ENCODE measurements at regions not wholly inside any gene's neighbourhood (a gene's known extent, or its start where the extent isn't known, plus 50 kb on each side); places are given as distances from the start of the nearest gene placed in this dataset.
"Not testable (repeated sequence)": the region's sequence is repeated elsewhere in the genome, so short reads cannot be mapped to it uniquely, and the experiment has no call there.

DNA sequence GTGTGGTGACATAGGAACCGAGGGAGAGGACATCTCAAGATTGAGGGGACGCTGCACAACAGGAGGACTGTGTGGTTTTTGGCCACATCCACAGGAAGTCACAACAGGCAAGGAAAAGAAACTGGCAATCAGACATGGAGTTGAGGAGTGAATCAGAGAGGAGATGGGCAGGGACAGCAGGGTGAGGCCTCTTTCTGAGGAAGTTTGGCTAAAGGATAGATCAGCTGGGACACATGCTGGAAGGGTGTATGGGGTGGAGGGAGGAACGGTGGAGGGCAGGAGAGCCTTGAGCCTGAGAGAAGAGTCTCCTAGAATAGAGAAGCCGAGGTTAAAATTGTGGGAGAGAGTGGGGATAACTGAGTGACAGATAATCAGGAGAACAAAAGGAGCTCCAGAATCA, 75.1 kb upstream of the CIDEA start:
- ATAC-seq; in situ Hi-C loops (cut with MboI); H3K9me1 ChIP-seq (ENCODE audit: control insufficient read depth, insufficient read depth, low read length); H4K20me1 ChIP-seq (replicated peaks; ENCODE audit: control insufficient read depth, insufficient read depth, low read length); H3K4me2 ChIP-seq (ENCODE audit: insufficient read depth, low read length); H2AFZ ChIP-seq (ENCODE audit: low read depth, low read length); intact Hi-C loops (cut with micrococcal nuclease); H3K9ac ChIP-seq (ENCODE audit: insufficient read depth in 1 of 2, low read depth in 2 of 2, low read length in 2 of 2); BruUV-seq (replicated peaks); CTCF ChIA-PET (ENCODE audit: low intra/inter-chr PET ratio); H3K4me1 ChIP-seq (replicated peaks in 1 of 2; ENCODE audit: control insufficient read depth in 2 of 2, insufficient read depth in 2 of 2, low read length in 2 of 2); H3K27me3 ChIP-seq (ENCODE audit: control insufficient read depth in 2 of 2, insufficient read depth in 2 of 2, low read length in 2 of 2); H3K36me3 ChIP-seq (ENCODE audit: control insufficient read depth, insufficient read depth, low read length); H3K79me2 ChIP-seq (ENCODE audit: control insufficient read depth, insufficient read depth, low read length); H3K9me3 ChIP-seq (replicated peaks; ENCODE audit: control insufficient read depth, insufficient read depth, low read depth, low read length); H3K4me3 ChIP-seq; POLR2A ChIA-PET; FAIRE-seq; H3K27ac ChIP-seq (ENCODE audit: extremely low read depth, low read depth, low read length); DNase-seq (ENCODE audit: extremely low read depth in 1 of 4, low spot score in 3 of 4): not testable (repeated sequence)
- no CpG with 5 or more reads among the region's 4 CpGs for WGBS (ENCODE audit: insufficient coverage, low coverage, missing lambda C conversion rate)

DNA sequence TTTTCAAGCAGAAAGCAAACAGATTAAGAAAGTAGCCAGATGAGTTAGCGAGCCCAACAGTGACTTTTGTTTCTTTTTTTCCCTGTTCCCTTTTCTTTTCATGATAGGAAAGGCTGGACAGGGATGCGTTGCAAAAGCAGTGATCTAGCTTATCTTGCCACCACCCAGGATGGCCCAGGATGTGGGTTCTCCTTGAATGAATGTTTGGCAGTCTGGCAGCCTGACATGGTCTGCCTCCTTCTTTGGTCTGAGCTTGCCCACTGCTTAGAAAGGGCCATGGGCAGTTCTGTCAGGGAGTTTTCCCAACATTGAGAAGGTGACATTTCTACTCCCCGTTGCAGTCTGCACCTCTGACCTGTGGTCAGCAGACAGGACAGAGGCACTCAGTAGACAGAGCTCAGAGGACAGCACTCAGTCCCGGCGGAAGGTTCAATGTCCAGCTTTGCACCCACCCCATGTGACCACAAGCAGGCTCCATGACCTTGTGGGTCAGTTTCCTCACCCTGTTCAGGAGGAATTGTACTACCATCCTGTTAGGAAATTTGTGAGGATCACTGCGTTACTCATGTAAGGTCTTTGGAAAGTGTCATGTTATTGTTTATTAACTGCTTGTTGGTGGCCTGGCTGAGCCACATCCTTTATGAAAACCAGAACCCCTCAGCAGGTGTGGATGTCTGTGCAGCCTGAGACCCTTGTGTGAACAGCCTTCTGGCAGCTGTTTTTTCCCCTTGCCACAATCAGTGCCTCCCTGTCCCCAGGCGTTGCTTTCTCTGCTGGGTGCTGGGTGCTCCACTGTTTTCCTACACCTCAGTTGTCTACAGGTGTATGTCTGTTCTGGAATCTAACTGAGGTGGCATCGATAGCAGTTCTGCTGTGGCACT, 74.2 kb upstream of the CIDEA start:
- H3K9ac ChIP-seq (ENCODE audit: insufficient read depth in 1 of 2, low read depth in 2 of 2, low read length in 2 of 2); H3K4me1 ChIP-seq (replicated peaks in 1 of 2; ENCODE audit: control insufficient read depth in 2 of 2, insufficient read depth in 2 of 2, low read length in 2 of 2); H4K20me1 ChIP-seq (replicated peaks; ENCODE audit: control insufficient read depth, insufficient read depth, low read length); POLR2A ChIA-PET; H3K9me1 ChIP-seq (ENCODE audit: control insufficient read depth, insufficient read depth, low read length); FAIRE-seq; H3K9me3 ChIP-seq (replicated peaks; ENCODE audit: control insufficient read depth, insufficient read depth, low read depth, low read length); H3K36me3 ChIP-seq (ENCODE audit: control insufficient read depth, insufficient read depth, low read length); DNase-seq (ENCODE audit: extremely low read depth in 1 of 4, low spot score in 3 of 4); H3K4me2 ChIP-seq (ENCODE audit: insufficient read depth, low read length); CTCF ChIA-PET (ENCODE audit: low intra/inter-chr PET ratio); intact Hi-C loops (cut with micrococcal nuclease); H3K27ac ChIP-seq (ENCODE audit: extremely low read depth, low read depth, low read length); ATAC-seq; BruUV-seq (replicated peaks); H2AFZ ChIP-seq (ENCODE audit: low read depth, low read length); in situ Hi-C loops (cut with MboI); H3K79me2 ChIP-seq (ENCODE audit: control insufficient read depth, insufficient read depth, low read length); H3K27me3 ChIP-seq (ENCODE audit: control insufficient read depth in 2 of 2, insufficient read depth in 2 of 2, low read length in 2 of 2); H3K4me3 ChIP-seq: not testable (repeated sequence)
- WGBS (ENCODE audit: insufficient coverage, low coverage, missing lambda C conversion rate): no CpG with 5 or more reads among the region's 8 CpGs

DNA sequence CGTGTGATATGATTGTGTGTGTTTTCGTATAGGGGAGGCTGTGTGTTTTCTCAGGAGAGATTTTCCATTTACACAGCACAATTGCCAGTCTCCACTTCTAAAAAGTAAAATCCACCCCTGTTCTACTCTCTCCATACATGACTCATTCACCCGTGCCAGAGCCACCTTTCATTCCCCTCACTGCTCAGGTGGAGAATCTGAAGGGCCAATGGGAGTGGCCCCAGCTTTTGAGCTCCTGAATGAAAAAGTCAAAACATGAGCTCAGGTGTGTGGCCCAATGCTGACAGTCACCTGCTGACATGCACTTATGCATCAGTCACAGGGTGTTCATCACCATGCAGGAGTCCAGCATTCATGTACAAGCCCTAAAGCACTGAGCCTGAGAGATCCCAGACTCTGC, 55.4 kb upstream of the CIDEA start:
- 11% methylated on average over 1 of the region's 3 CpGs for WGBS (ENCODE audit: insufficient coverage, low coverage, missing lambda C conversion rate)
- H4K20me1 ChIP-seq (replicated peaks; ENCODE audit: control insufficient read depth, insufficient read depth, low read length); FAIRE-seq; H3K9me1 ChIP-seq (ENCODE audit: control insufficient read depth, insufficient read depth, low read length); H3K36me3 ChIP-seq (ENCODE audit: control insufficient read depth, insufficient read depth, low read length); DNase-seq (ENCODE audit: extremely low read depth in 1 of 4, low spot score in 3 of 4); H3K27me3 ChIP-seq (ENCODE audit: control insufficient read depth in 2 of 2, insufficient read depth in 2 of 2, low read length in 2 of 2); H3K9me3 ChIP-seq (replicated peaks; ENCODE audit: control insufficient read depth, insufficient read depth, low read depth, low read length); BruUV-seq (replicated peaks); H3K4me1 ChIP-seq (replicated peaks in 1 of 2; ENCODE audit: control insufficient read depth in 2 of 2, insufficient read depth in 2 of 2, low read length in 2 of 2); H3K9ac ChIP-seq (ENCODE audit: insufficient read depth in 1 of 2, low read depth in 2 of 2, low read length in 2 of 2); H2AFZ ChIP-seq (ENCODE audit: low read depth, low read length); ATAC-seq; H3K27ac ChIP-seq (ENCODE audit: extremely low read depth, low read depth, low read length); intact Hi-C loops (cut with micrococcal nuclease); in situ Hi-C loops (cut with MboI); H3K4me3 ChIP-seq; CTCF ChIA-PET (ENCODE audit: low intra/inter-chr PET ratio); POLR2A ChIA-PET; H3K4me2 ChIP-seq (ENCODE audit: insufficient read depth, low read length); H3K79me2 ChIP-seq (ENCODE audit: control insufficient read depth, insufficient read depth, low read length): not testable (repeated sequence)
